SK-N-SH (cell line): ENCODE measurements at regions not wholly inside any gene's neighbourhood (a gene's known extent, or its start where the extent isn't known, plus 50 kb on each side); places are given as distances from the start of the nearest gene placed in this dataset.

Source experiments
- CTCF ChIA-PET: fragments of 300-600, 350-600 bp; formaldehyde crosslinking; extraction: SDS; loops from one replicate; lab custom pipeline; 2021; lab: Yijun Ruan, JAX
- POLR2A ChIA-PET: fragments of 350-600 bp; sonication (Branson Sonifier 250); formaldehyde crosslinking; extraction: SDS; loops from one replicate; lab custom pipeline; 2020; ENCODE audit warnings: antibody characterized with exemption, inconsistent platforms; lab: Yijun Ruan, JAX
- DNase-seq: peaks from one replicate; pipeline ENCODE4 v3.0.0; 2012
- H2AFZ ChIP-seq: fragments of 200-600 bp; sonication (generic); 2 replicates; pipeline ENCODE4 v1.8.1; 2016; ENCODE audit warnings: antibody characterized with exemption, mild to moderate bottlenecking, low read depth
- H3F3A ChIP-seq: fragments of 200-600 bp; sonication (generic); replicated peaks from 2 replicates; pipeline ENCODE3; 2016; ENCODE audit warnings: antibody characterized with exemption, mild to moderate bottlenecking; ENCODE audit not compliant: insufficient read depth
- H3K27ac ChIP-seq, 2 experiments: fragments of 200-500 bp in 1 of 2; fragments of 200-600 bp in 1 of 2; sonication (Bioruptor generic) in 1 of 2; sonication (generic), shearing (Covaris generic) in 1 of 2; 2 replicates each; pipeline versions ENCODE4 v1.5.1 to v1.6.1; 2014 to 2016; ENCODE audit warnings: low read depth in 2 of 2, inconsistent platforms in 1 of 2, low read length in 1 of 2, mild to moderate bottlenecking in 1 of 2, mixed read lengths in 1 of 2
- H3K27me3 ChIP-seq: fragments of 200-600 bp; sonication (generic), shearing (Covaris generic); 2 replicates; pipeline ENCODE4 v1.6.1; 2016; ENCODE audit warnings: mixed run types; ENCODE audit not compliant: insufficient read depth
- H3K36me3 ChIP-seq, 2 experiments: fragments of 200-500 bp in 1 of 2; fragments of 200-600 bp in 1 of 2; sonication (Bioruptor generic) in 1 of 2; sonication (generic) in 1 of 2; replicated peaks in 1 of 2; 2 replicates each; pipeline versions ENCODE3 to v1.5.1; 2014 to 2016; ENCODE audit warnings: low read length in 1 of 2, mild to moderate bottlenecking in 1 of 2; ENCODE audit not compliant: insufficient read depth in 2 of 2, control insufficient read depth in 1 of 2
- H3K4me1 ChIP-seq, 2 experiments: fragments of 200-500 bp in 1 of 2; fragments of 200-600 bp in 1 of 2; sonication (Bioruptor generic) in 1 of 2; sonication (generic), shearing (Covaris generic) in 1 of 2; 2 replicates each; pipeline versions ENCODE4 v1.5.1 to v1.6.1; 2014 to 2016; ENCODE audit warnings: low read depth in 1 of 2, low read length in 1 of 2, mixed run types in 1 of 2; ENCODE audit not compliant: insufficient read depth in 2 of 2, control insufficient read depth in 1 of 2
- H3K4me2 ChIP-seq: fragments of 200-600 bp; sonication (generic), shearing (Covaris generic); 2 replicates; pipeline ENCODE4 v1.6.1; 2017; ENCODE audit warnings: mixed run types
- H3K4me3 ChIP-seq, 2 experiments: fragments of 200-500 bp in 1 of 2; fragments of 200-600 bp in 1 of 2; sonication (Bioruptor generic) in 1 of 2; sonication (generic), shearing (Covaris generic) in 1 of 2; 2 replicates each; pipeline versions ENCODE4 v1.5.1 to v1.8.1; 2014 to 2016; ENCODE audit warnings: low read depth in 2 of 2, inconsistent platforms in 1 of 2, low read length in 1 of 2, mild to moderate bottlenecking in 1 of 2, mixed read lengths in 1 of 2, moderate library complexity in 1 of 2
- H3K79me2 ChIP-seq: fragments of 200-600 bp; sonication (generic); 2 replicates; pipeline ENCODE4 v1.8.1; 2017; ENCODE audit warnings: mild to moderate bottlenecking; ENCODE audit not compliant: insufficient read depth
- H3K9ac ChIP-seq: fragments of 200-600 bp; sonication (generic); 2 replicates; pipeline ENCODE4 v1.6.1; 2017; ENCODE audit warnings: mixed run types
- H3K9me2 ChIP-seq: fragments of 200-600 bp; sonication (generic); 2 replicates; pipeline ENCODE4 v1.6.1; 2017; ENCODE audit warnings: mixed run types
- H3K9me3 ChIP-seq: fragments of 200-600 bp; sonication (generic); 2 replicates; pipeline ENCODE4 v1.6.1; 2017; ENCODE audit warnings: mixed run types, mild to moderate bottlenecking, moderate library complexity
- H4K20me1 ChIP-seq: fragments of 200-600 bp; sonication (generic); 2 replicates; pipeline ENCODE4 v1.6.1; 2017; ENCODE audit warnings: mild to moderate bottlenecking, mixed run types; ENCODE audit not compliant: insufficient read depth
- CHD2 ChIP-seq: fragments of 150-350 bp; IDR thresholded peaks from 2 replicates; pipeline ENCODE4 v1.6.1; 2018; ENCODE audit warnings: low read length; ENCODE audit not compliant: partially characterized antibody
- ELF1 ChIP-seq: IDR thresholded peaks from 2 replicates; pipeline ENCODE4 v1.4.0; 2012
- EP300 ChIP-seq, 2 experiments: IDR thresholded peaks; 2 replicates each; pipeline versions ENCODE4 v1.4.0 to v1.6.1; 2012; ENCODE audit warnings: borderline replicate concordance in 1 of 2, low read depth in 1 of 2, low read length in 1 of 2
- EZH2phosphoT487 ChIP-seq: fragments of 200-600 bp; sonication (generic); IDR thresholded peaks from 2 replicates; pipeline ENCODE4 v1.6.1; 2017; ENCODE audit warnings: low read depth, mixed run types, mild to moderate bottlenecking, antibody characterized with exemption, moderate library complexity, borderline replicate concordance
- FOXJ3 ChIP-seq: sonication (generic); formaldehyde crosslinking; IDR thresholded peaks from 2 replicates; pipeline ENCODE4 v1.5.1; 2020; ENCODE audit warnings: mild to moderate bottlenecking, missing genetic modification reagents
- FOXM1 ChIP-seq: IDR thresholded peaks from 2 replicates; pipeline ENCODE4 v1.4.0; 2012; ENCODE audit warnings: low read depth, mild to moderate bottlenecking
- MXI1 ChIP-seq: IDR thresholded peaks from 2 replicates; pipeline ENCODE4 v1.6.1; 2012; ENCODE audit warnings: mild to moderate bottlenecking, low read depth, low read length, improper control_type of control experiment
- NFIC ChIP-seq: IDR thresholded peaks from 2 replicates; pipeline ENCODE4 v1.4.0; 2012; ENCODE audit warnings: borderline replicate concordance
- NRF1 ChIP-seq: IDR thresholded peaks from 2 replicates; pipeline ENCODE4 v1.6.1; 2012; ENCODE audit warnings: low read depth, mild to moderate bottlenecking, low read length
- POLR2AphosphoS5 ChIP-seq: IDR thresholded peaks from 2 replicates; pipeline ENCODE4 v1.6.1; 2012; ENCODE audit warnings: low read depth, low read length
- RAD21 ChIP-seq: IDR thresholded peaks from 2 replicates; pipeline ENCODE4 v1.6.1; 2012; ENCODE audit warnings: mild to moderate bottlenecking, low read length
- RFX5 ChIP-seq: IDR thresholded peaks from 2 replicates; pipeline ENCODE4 v1.6.1; 2012; ENCODE audit warnings: mild to moderate bottlenecking, improper control_type of control experiment, low read length
- RXRA ChIP-seq: IDR thresholded peaks from 2 replicates; pipeline ENCODE4 v1.4.0; 2012; ENCODE audit warnings: low read depth, mild to moderate bottlenecking, borderline replicate concordance
- SIN3A ChIP-seq: IDR thresholded peaks from 2 replicates; pipeline ENCODE4 v1.6.1; 2012; ENCODE audit warnings: low read depth, mild to moderate bottlenecking, low read length, moderate library complexity, borderline replicate concordance
- TCF12 ChIP-seq: IDR thresholded peaks from 2 replicates; pipeline ENCODE4 v1.4.0; 2012
- WGBS: methylation state at CpG from one replicate; pipeline ENCODE4 v1.1.6; 2017; ENCODE audit warnings: low lambda C conversion rate; 5-methylcytosine and 5-hydroxymethylcytosine counted together
- TF ChIP-seq, protein P1 (sequence below): IDR thresholded peaks from 2 replicates; pipeline ENCODE4; 2012
- TF ChIP-seq, protein P2 (sequence below): fragments of 200-600 bp; sonication (generic); IDR thresholded peaks from 2 replicates; pipeline ENCODE4 v1.6.1; 2017; ENCODE audit warnings: antibody characterized with exemption, mild to moderate bottlenecking, moderate library complexity
- TF ChIP-seq, protein P3 (sequence below): fragments of 150-350 bp; IDR thresholded peaks from 2 replicates; pipeline ENCODE4 v1.6.1; 2016; ENCODE audit warnings: mild to moderate bottlenecking, low read depth, low read length
- TF ChIP-seq, protein P4 (sequence below): fragments of 150-350 bp; IDR thresholded peaks from 2 replicates; pipeline ENCODE4 v1.6.1; 2017; ENCODE audit warnings: antibody characterized with exemption, low read length, low read depth, borderline replicate concordance

DNA sequence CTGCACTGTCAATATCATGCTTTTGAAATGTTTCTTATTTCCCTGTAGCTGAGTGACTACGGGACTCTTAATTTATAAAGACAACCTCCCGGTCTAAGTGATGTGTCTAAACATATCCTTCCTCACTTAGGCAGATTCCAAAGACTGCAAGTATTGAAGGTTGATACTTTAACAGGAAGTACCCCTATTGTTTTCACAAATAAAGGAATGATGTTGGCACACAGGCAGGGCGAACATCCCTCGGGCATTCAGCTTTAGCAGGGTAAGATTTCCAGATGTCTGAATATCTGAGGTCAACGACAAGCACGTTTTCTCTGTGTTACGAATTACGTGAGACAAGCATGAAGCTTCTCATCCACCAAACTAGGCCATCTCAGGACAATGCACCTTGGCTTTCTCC, 638.0 kb upstream of the FRG1 start:
- H3K79me2 ChIP-seq: no peaks in the 10 kb centered on the region
- no peaks in the 10 kb centered on the region; the same call in 1 of the 2 replicates for H3K9me3 ChIP-seq
- H3K9ac ChIP-seq: no peak overlapping the region
- no peaks in the 10 kb centered on the region for H3K9me2 ChIP-seq
- H3K36me3 ChIP-seq: no peaks in the 10 kb centered on the region
- POLR2A ChIA-PET: no interaction called here
- 87% methylated on average over 8 of the region's 8 CpGs for WGBS
- no peaks in the 10 kb centered on the region for H3K27me3 ChIP-seq
- no peak overlapping the region for H3K4me3 ChIP-seq
- no peak for DNase-seq
- H4K20me1 ChIP-seq: no peaks in the 10 kb centered on the region
- H3K4me2 ChIP-seq: no peak overlapping the region
- H2AFZ ChIP-seq: no peak overlapping the region
- peaks cover 0 to 10% of the 10 kb centered on the region in 2 experiments; a peak in 2 of 4 replicates for H3K4me1 ChIP-seq
- CTCF ChIA-PET: no interaction called here
- no peak for TF ChIP-seq TCF12
- TF ChIP-seq POLR2AphosphoS5: no peak
- no peak for TF ChIP-seq RFX5
- TF ChIP-seq FOXJ3 (CRISPR knock-in tag): no peak
- no peak for TF ChIP-seq RAD21
- TF ChIP-seq SIN3A: no peak
- no peak for TF ChIP-seq MXI1
- no peak for TF ChIP-seq EZH2phosphoT487
- TF ChIP-seq CHD2: no peak
- no peak for TF ChIP-seq NRF1
- TF ChIP-seq, protein P1, sequence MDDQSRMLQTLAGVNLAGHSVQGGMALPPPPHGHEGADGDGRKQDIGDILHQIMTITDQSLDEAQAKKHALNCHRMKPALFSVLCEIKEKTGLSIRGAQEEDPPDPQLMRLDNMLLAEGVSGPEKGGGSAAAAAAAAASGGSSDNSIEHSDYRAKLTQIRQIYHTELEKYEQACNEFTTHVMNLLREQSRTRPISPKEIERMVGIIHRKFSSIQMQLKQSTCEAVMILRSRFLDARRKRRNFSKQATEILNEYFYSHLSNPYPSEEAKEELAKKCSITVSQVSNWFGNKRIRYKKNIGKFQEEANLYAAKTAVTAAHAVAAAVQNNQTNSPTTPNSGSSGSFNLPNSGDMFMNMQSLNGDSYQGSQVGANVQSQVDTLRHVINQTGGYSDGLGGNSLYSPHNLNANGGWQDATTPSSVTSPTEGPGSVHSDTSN: no peak
- no peak for TF ChIP-seq EP300 (IDR thresholded peaks at IDR 0.05; ENCODE audit: borderline replicate concordance in 1 of 2, low read depth in 1 of 2, low read length in 1 of 2)
- TF ChIP-seq, protein P2, sequence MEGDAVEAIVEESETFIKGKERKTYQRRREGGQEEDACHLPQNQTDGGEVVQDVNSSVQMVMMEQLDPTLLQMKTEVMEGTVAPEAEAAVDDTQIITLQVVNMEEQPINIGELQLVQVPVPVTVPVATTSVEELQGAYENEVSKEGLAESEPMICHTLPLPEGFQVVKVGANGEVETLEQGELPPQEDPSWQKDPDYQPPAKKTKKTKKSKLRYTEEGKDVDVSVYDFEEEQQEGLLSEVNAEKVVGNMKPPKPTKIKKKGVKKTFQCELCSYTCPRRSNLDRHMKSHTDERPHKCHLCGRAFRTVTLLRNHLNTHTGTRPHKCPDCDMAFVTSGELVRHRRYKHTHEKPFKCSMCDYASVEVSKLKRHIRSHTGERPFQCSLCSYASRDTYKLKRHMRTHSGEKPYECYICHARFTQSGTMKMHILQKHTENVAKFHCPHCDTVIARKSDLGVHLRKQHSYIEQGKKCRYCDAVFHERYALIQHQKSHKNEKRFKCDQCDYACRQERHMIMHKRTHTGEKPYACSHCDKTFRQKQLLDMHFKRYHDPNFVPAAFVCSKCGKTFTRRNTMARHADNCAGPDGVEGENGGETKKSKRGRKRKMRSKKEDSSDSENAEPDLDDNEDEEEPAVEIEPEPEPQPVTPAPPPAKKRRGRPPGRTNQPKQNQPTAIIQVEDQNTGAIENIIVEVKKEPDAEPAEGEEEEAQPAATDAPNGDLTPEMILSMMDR: no peak
- no peak for TF ChIP-seq FOXM1
- no peak for TF ChIP-seq RXRA
- no peak for TF ChIP-seq NFIC
- no peaks in the 10 kb centered on the region for H3F3A ChIP-seq
- no peak overlapping the region for H3K27ac ChIP-seq

DNA sequence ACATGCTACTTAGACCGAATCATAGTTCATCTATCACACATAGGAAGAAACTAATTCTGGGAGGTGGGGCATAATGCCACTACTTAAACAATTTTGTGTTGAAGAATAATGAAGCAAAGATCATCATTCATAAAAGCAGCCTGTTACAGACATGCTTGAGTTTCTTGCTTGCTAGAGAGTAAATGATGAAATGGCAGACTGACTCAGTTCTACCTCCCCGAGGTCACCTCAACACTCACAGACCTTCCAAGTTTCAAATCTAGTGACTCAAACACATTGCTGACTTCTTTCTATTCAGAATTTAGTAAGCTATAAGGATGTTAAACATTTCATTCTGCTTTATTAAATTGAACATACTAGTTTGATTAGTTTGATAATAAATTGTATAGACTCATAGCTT, 636.5 kb upstream of the FRG1 start:
- Histone ChIP-seq H3K36me3 (no peaks in the 10 kb centered on the region), H3K27ac (peak overlapping the region in 1 of 2 experiments; percentile 94; a peak in 2 of 4 replicates), H3K4me1 (peaks cover 0 to 10% of the 10 kb centered on the region in 2 experiments; a peak in 2 of 4 replicates), H4K20me1 (no peaks in the 10 kb centered on the region), H3F3A (no peaks in the 10 kb centered on the region), H3K27me3 (no peaks in the 10 kb centered on the region), H3K4me3 (no peak overlapping the region), H3K9me2 (no peaks in the 10 kb centered on the region), H2AFZ (no peak overlapping the region), H3K79me2 (no peaks in the 10 kb centered on the region), H3K9me3 (no peaks in the 10 kb centered on the region; the same call in 1 of the 2 replicates), H3K9ac (no peak overlapping the region), H3K4me2 (no peak overlapping the region)
- no peak for DNase-seq
- 15% methylated on average over 2 of the region's 2 CpGs for WGBS
- TF ChIP-seq, protein P3, sequence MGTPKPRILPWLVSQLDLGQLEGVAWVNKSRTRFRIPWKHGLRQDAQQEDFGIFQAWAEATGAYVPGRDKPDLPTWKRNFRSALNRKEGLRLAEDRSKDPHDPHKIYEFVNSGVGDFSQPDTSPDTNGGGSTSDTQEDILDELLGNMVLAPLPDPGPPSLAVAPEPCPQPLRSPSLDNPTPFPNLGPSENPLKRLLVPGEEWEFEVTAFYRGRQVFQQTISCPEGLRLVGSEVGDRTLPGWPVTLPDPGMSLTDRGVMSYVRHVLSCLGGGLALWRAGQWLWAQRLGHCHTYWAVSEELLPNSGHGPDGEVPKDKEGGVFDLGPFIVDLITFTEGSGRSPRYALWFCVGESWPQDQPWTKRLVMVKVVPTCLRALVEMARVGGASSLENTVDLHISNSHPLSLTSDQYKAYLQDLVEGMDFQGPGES: no peak
- no peak for TF ChIP-seq FOXM1
- TF ChIP-seq ELF1: no peak
- TF ChIP-seq FOXJ3 (CRISPR knock-in tag): no peak
- TF ChIP-seq, protein P4, sequence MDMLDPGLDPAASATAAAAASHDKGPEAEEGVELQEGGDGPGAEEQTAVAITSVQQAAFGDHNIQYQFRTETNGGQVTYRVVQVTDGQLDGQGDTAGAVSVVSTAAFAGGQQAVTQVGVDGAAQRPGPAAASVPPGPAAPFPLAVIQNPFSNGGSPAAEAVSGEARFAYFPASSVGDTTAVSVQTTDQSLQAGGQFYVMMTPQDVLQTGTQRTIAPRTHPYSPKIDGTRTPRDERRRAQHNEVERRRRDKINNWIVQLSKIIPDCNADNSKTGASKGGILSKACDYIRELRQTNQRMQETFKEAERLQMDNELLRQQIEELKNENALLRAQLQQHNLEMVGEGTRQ: no peak
- CTCF ChIA-PET: no interaction called here
- POLR2A ChIA-PET: no interaction called here
